ENCODE measurements at regions not wholly inside any gene's neighbourhood (a gene's known extent, or its start where the extent isn't known, plus 50 kb on each side); places are given as distances from the start of the nearest gene placed in this dataset.

- H3K9me3 ChIP-seq, result no peaks in the 10 kb centered on the region
- H3K27ac ChIP-seq, result no peak overlapping the region
- DNase-seq, result no peak
- 80 to 82% methylated on average over 1 of the region's 1 CpG for WGBS, 2 donors
- no peaks in the 10 kb centered on the region for H3K4me1 ChIP-seq
- no peak for TF ChIP-seq CTCF (IDR thresholded peaks at IDR 0.05)
- TF ChIP-seq POLR2A (IDR thresholded peaks at IDR 0.05), result no peak
- no peaks in the 10 kb centered on the region for H3K36me3 ChIP-seq (ENCODE audit: low read depth, missing control alignments)
- no peak overlapping the region for H3K4me3 ChIP-seq
- intact Hi-C loops (cut with DNase I; ENCODE audit: low total_unique reads), result no loop called here
- no peaks in the 10 kb centered on the region for H3K27me3 ChIP-seq
These were observed 410.7 kb downstream of the SHISA9 start for GRCh38 chr16:13312063-13312462.

GRCh38 chr16:13313351-13313750, 412.0 kb downstream of the SHISA9 start:
- Histone ChIP-seq H3K36me3 (ENCODE audit: low read depth, missing control alignments) (no peaks in the 10 kb centered on the region), H3K9me3 (no peaks in the 10 kb centered on the region), H3K27me3 (no peaks in the 10 kb centered on the region), H3K4me3 (no peak overlapping the region), H3K27ac (no peak overlapping the region), H3K4me1 (no peaks in the 10 kb centered on the region)
- intact Hi-C loops (cut with DNase I; ENCODE audit: low total_unique reads), result no loop called here
- TF ChIP-seq POLR2A (IDR thresholded peaks at IDR 0.05), result no peak
- DNase-seq, result no peak

GRCh38 chr16:13314633-13315032, 413.2 kb downstream of the SHISA9 start:
- no peak for DNase-seq
- Histone ChIP-seq H3K27me3 (no peaks in the 10 kb centered on the region), H3K4me1 (no peaks in the 10 kb centered on the region), H3K4me3 (no peak overlapping the region), H3K9me3 (no peaks in the 10 kb centered on the region), H3K27ac (no peak overlapping the region), H3K36me3 (ENCODE audit: low read depth, missing control alignments) (no peaks in the 10 kb centered on the region)
- TF ChIP-seq POLR2A (IDR thresholded peaks at IDR 0.05) (no peak), CTCF (IDR thresholded peaks at IDR 0.05) (no peak)
- WGBS, 2 donors, result 49 to 90% methylated on average over 2 of the region's 2 CpGs
- intact Hi-C loops (cut with DNase I; ENCODE audit: low total_unique reads), result no loop called here

GRCh38 chr16:13315642-13316427, 414.4 kb downstream of the SHISA9 start:
- no peak for DNase-seq
- no peak overlapping the region for H3K27ac ChIP-seq
- H3K4me1 ChIP-seq, result no peaks in the 10 kb centered on the region
- H3K4me3 ChIP-seq, result no peak overlapping the region
- no peak for TF ChIP-seq CTCF (IDR thresholded peaks at IDR 0.05)
- no peak for TF ChIP-seq POLR2A (IDR thresholded peaks at IDR 0.05)
- intact Hi-C loops (cut with DNase I; ENCODE audit: low total_unique reads), result no loop called here
- no peaks in the 10 kb centered on the region for H3K27me3 ChIP-seq
- no peaks in the 10 kb centered on the region for H3K36me3 ChIP-seq (ENCODE audit: low read depth, missing control alignments)
- 68 to 74% methylated on average over 5 of the region's 5 CpGs for WGBS, 2 donors
- no peaks in the 10 kb centered on the region for H3K9me3 ChIP-seq

- TF ChIP-seq POLR2A (IDR thresholded peaks at IDR 0.05), result no peak
- no peak for TF ChIP-seq CTCF (IDR thresholded peaks at IDR 0.05)
- H3K27me3 ChIP-seq, result no peaks in the 10 kb centered on the region
- 86 to 90% methylated on average over 2 of the region's 2 CpGs for WGBS, 2 donors
- DNase-seq, result no peak
- no peak overlapping the region for H3K27ac ChIP-seq
- H3K4me3 ChIP-seq, result no peak overlapping the region
- no peaks in the 10 kb centered on the region for H3K9me3 ChIP-seq
- no peaks in the 10 kb centered on the region for H3K4me1 ChIP-seq
- intact Hi-C loops (cut with DNase I; ENCODE audit: low total_unique reads), result no loop called here
- no peaks in the 10 kb centered on the region for H3K36me3 ChIP-seq (ENCODE audit: low read depth, missing control alignments)
These were observed 420.9 kb downstream of the SHISA9 start for GRCh38 chr16:13322336-13322735.
